PFSK-1 (cell line): ENCODE measurements at regions not wholly inside any gene's neighbourhood (a gene's known extent, or its start where the extent isn't known, plus 50 kb on each side); places are given as distances from the start of the nearest gene placed in this dataset.

Experiments used
- FOXP2 ChIP-seq: optimal IDR thresholded peaks from 2 replicates; pipeline ENCODE3; 2011; ENCODE audit warnings: borderline replicate concordance, control low read depth, inconsistent platforms; ENCODE audit not compliant: insufficient read depth; ENCODE audit errors: extremely low read length, extremely low read depth
- POLR2AphosphoS5 ChIP-seq: IDR thresholded peaks from 2 replicates; pipeline ENCODE4 v1.6.1; 2012; ENCODE audit warnings: low read depth, mild to moderate bottlenecking, control low read depth, low read length, moderate library complexity
- REST ChIP-seq, 2 experiments: IDR thresholded peaks; 2 replicates each; pipeline versions ENCODE4 v1.6.1 to v1.8.0; 2011 to 2012; ENCODE audit warnings: low read depth in 2 of 2, low read length in 2 of 2, control low read depth in 1 of 2, inconsistent platforms in 1 of 2, mild to moderate bottlenecking in 1 of 2, moderate library complexity in 1 of 2; ENCODE audit not compliant: insufficient read depth in 1 of 2
- SIN3A ChIP-seq: IDR thresholded peaks from 2 replicates; pipeline ENCODE4 v1.6.1; 2012; ENCODE audit warnings: mild to moderate bottlenecking, low read length, moderate library complexity, borderline replicate concordance; ENCODE audit not compliant: insufficient read depth
- TAF1 ChIP-seq: IDR thresholded peaks from 2 replicates; pipeline ENCODE4 v1.6.1; 2012; ENCODE audit warnings: low read length, control low read depth, borderline replicate concordance; ENCODE audit not compliant: insufficient read depth

GRCh38 chr2:58938988-58939387, 697.9 kb upstream of the FANCL start:
- TF ChIP-seq REST (IDR thresholded peaks at IDR 0.05; ENCODE audit: insufficient read depth in 1 of 2, low read depth in 2 of 2, low read length in 2 of 2) (no peak), SIN3A (no peak), TAF1 (no peak), FOXP2 (no peak), POLR2AphosphoS5 (no peak)

GRCh38 chr2:58932801-58933200, 691.7 kb upstream of the FANCL start:
- TF ChIP-seq REST (IDR thresholded peaks at IDR 0.05; ENCODE audit: insufficient read depth in 1 of 2, low read depth in 2 of 2, low read length in 2 of 2) (no peak), TAF1 (no peak), FOXP2 (no peak), POLR2AphosphoS5 (no peak), SIN3A (no peak)

- no peak for TF ChIP-seq SIN3A
Measured at GRCh38 chr2:58930537-58930936, 689.4 kb upstream of the FANCL start.

GRCh38 chr2:58928973-58929372, 687.8 kb upstream of the FANCL start:
- TF ChIP-seq POLR2AphosphoS5 (no peak), SIN3A (no peak), TAF1 (no peak), FOXP2 (no peak), REST (IDR thresholded peaks at IDR 0.05; ENCODE audit: insufficient read depth in 1 of 2, low read depth in 2 of 2, low read length in 2 of 2) (no peak)

- TF ChIP-seq TAF1 (no peak), REST (IDR thresholded peaks at IDR 0.05; ENCODE audit: insufficient read depth in 1 of 2, low read depth in 2 of 2, low read length in 2 of 2) (no peak), FOXP2 (no peak), POLR2AphosphoS5 (no peak), SIN3A (no peak)
Measured at GRCh38 chr2:58928391-58928790, 687.3 kb upstream of the FANCL start.

GRCh38 chr2:58926112-58926511, 685.0 kb upstream of the FANCL start:
- no peak for TF ChIP-seq TAF1
- TF ChIP-seq FOXP2 = no peak
- no peak for TF ChIP-seq POLR2AphosphoS5
- TF ChIP-seq SIN3A = no peak
- TF ChIP-seq REST (IDR thresholded peaks at IDR 0.05; ENCODE audit: insufficient read depth in 1 of 2, low read depth in 2 of 2, low read length in 2 of 2) = no peak
